Nephron (organoid): ENCODE measurements at regions not wholly inside any gene's neighbourhood (a gene's known extent, or its start where the extent isn't known, plus 50 kb on each side); places are given as distances from the start of the nearest gene placed in this dataset.

Experiments used
- H3K27ac Mint-ChIP-seq, 3 experiments: 2 replicates each; pipeline ENCODE4 v1.8.0; 2020; ENCODE audit warnings: mixed read lengths in 3 of 3, mild to moderate bottlenecking in 2 of 3, moderate library complexity in 1 of 3
- H3K27me3 Mint-ChIP-seq: 2 replicates; pipeline ENCODE4 v1.8.0; 2021; ENCODE audit warnings: low read depth, mild to moderate bottlenecking, moderate library complexity, mixed read lengths
- H3K36me3 Mint-ChIP-seq: 2 replicates; pipeline ENCODE4 v1.8.0; 2020; ENCODE audit warnings: low read depth, mixed read lengths
- H3K4me1 Mint-ChIP-seq: 2 replicates; pipeline ENCODE4 v1.8.0; 2020; ENCODE audit warnings: mixed read lengths
- H3K4me3 Mint-ChIP-seq, 3 experiments: 2 replicates each; pipeline ENCODE4 v1.8.0; 2020; ENCODE audit warnings: mild to moderate bottlenecking in 3 of 3, mixed read lengths in 3 of 3, moderate library complexity in 2 of 3
- H3K9me3 Mint-ChIP-seq: 2 replicates; pipeline ENCODE4 v1.8.0; 2020; ENCODE audit warnings: mixed read lengths
- CTCF ChIP-seq, 3 experiments: fragments of 200-600 bp; sonication (generic); IDR thresholded peaks; one replicate each; pipeline ENCODE4 v1.5.0; 2021; ENCODE audit warnings: antibody characterized with exemption in 3 of 3; ENCODE audit not compliant: unreplicated experiment in 3 of 3

- TF ChIP-seq CTCF (IDR thresholded peaks at IDR 0.05; ENCODE audit: unreplicated experiment in 3 of 3), result no peak
- Mint-ChIP-seq H3K4me1 (no peaks in the 10 kb centered on the region), H3K27ac (no peak overlapping the region), H3K9me3 (peaks cover 7% of the 10 kb centered on the region), H3K4me3 (no peak overlapping the region), H3K36me3 (no peaks in the 10 kb centered on the region), H3K27me3 (peaks cover 34% of the 10 kb centered on the region)
These were observed 230.0 kb upstream of the IRX1 start for GRCh38 chr5:3365501-3366215.

GRCh38 chr5:3364941-3365340, 230.7 kb upstream of the IRX1 start:
- Mint-ChIP-seq H3K4me1 (no peaks in the 10 kb centered on the region), H3K36me3 (no peaks in the 10 kb centered on the region), H3K27me3 (peaks cover 38% of the 10 kb centered on the region), H3K27ac (no peak overlapping the region), H3K9me3 (peaks cover 8% of the 10 kb centered on the region), H3K4me3 (no peak overlapping the region)
- no peak for TF ChIP-seq CTCF (IDR thresholded peaks at IDR 0.05; ENCODE audit: unreplicated experiment in 3 of 3)

GRCh38 chr5:3364433-3364832, 231.2 kb upstream of the IRX1 start:
- peaks cover 42% of the 10 kb centered on the region for H3K27me3 Mint-ChIP-seq
- H3K9me3 Mint-ChIP-seq, result peaks cover 5% of the 10 kb centered on the region
- no peak overlapping the region for H3K4me3 Mint-ChIP-seq
- H3K36me3 Mint-ChIP-seq, result no peaks in the 10 kb centered on the region
- no peak overlapping the region for H3K27ac Mint-ChIP-seq
- no peaks in the 10 kb centered on the region for H3K4me1 Mint-ChIP-seq
- TF ChIP-seq CTCF (IDR thresholded peaks at IDR 0.05; ENCODE audit: unreplicated experiment in 3 of 3), result no peak

GRCh38 chr5:3362606-3362910, 233.1 kb upstream of the IRX1 start:
- peaks cover 47% of the 10 kb centered on the region for H3K27me3 Mint-ChIP-seq
- TF ChIP-seq CTCF (IDR thresholded peaks at IDR 0.05; ENCODE audit: unreplicated experiment in 3 of 3), result no peak

GRCh38 chr5:3361811-3362605, 233.6 kb upstream of the IRX1 start:
- no peaks in the 10 kb centered on the region for H3K4me1 Mint-ChIP-seq
- TF ChIP-seq CTCF (IDR thresholded peaks at IDR 0.05; ENCODE audit: unreplicated experiment in 3 of 3), result no peak
- H3K36me3 Mint-ChIP-seq, result no peaks in the 10 kb centered on the region
- no peak overlapping the region for H3K27ac Mint-ChIP-seq
- H3K4me3 Mint-ChIP-seq, result no peak overlapping the region
- peaks cover 2% of the 10 kb centered on the region for H3K9me3 Mint-ChIP-seq
- peaks cover 49% of the 10 kb centered on the region for H3K27me3 Mint-ChIP-seq

More at GRCh38 chr5:3362606-3362910, 233.1 kb upstream of the IRX1 start:
- H3K36me3 Mint-ChIP-seq, result no peaks in the 10 kb centered on the region
- H3K27ac Mint-ChIP-seq, result no peak overlapping the region
- no peaks in the 10 kb centered on the region for H3K4me1 Mint-ChIP-seq
- H3K9me3 Mint-ChIP-seq, result peaks cover 2% of the 10 kb centered on the region
- no peak overlapping the region for H3K4me3 Mint-ChIP-seq
